ENCODE measurements at regions not wholly inside any gene's neighbourhood (a gene's known extent, or its start where the extent isn't known, plus 50 kb on each side); places are given as distances from the start of the nearest gene placed in this dataset.
"Not testable (repeated sequence)": the region's sequence is repeated elsewhere in the genome, so short reads cannot be mapped to it uniquely, and the experiment has no call there.

GRCh38 chr12:13337791-13338190, 141.3 kb downstream of the EMP1 start:
- DNase-seq: no peak

- DNase-seq: no peak
These were observed 139.7 kb downstream of the EMP1 start for GRCh38 chr12:13336216-13336615.

GRCh38 chr12:13328535-13328934, 132.0 kb downstream of the EMP1 start:
- DNase-seq: no peak

GRCh38 chr12:13326076-13326475, 129.6 kb downstream of the EMP1 start:
- peak; percentile 70 for DNase-seq

GRCh38 chr12:13325037-13325436, 128.5 kb downstream of the EMP1 start:
- not testable (repeated sequence) for DNase-seq

DNA sequence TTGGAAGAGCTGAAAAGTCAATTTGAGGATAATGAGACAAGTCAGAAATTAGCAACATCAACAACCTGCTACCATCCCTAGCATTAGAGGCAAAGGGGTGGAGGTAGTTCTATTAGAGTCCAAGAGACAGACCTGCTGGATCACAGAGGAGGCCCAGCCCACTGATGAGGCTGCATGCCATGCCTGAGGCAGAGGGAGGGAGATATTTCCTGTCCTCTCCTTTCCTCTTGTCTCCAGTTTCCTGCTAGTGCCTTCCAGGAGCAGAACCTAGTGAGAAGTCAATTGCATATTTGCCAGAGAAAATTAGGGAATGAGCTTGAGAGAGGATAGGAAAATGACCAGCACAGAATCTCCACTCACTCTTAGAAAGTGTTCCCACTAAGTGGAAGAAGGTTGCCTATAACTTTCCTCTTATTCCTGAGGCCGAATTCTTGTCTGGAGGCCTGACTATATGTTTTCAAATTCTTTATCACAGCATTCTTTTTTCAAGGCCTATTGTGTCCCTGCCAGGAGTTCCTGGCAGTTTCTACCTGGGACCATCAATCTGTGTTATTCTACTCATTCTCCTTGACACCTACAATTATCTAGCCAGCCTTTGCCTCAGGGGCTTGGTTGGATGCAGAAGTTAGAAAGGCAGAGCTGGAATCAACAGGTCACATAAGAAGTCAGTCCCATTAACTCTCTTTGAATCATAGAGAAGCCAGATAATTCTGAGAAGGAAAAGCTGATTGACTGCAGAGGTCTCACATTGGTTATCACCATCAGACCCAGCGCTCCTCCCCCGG, 121.9 kb downstream of the EMP1 start:
- no peak for DNase-seq

DNA sequence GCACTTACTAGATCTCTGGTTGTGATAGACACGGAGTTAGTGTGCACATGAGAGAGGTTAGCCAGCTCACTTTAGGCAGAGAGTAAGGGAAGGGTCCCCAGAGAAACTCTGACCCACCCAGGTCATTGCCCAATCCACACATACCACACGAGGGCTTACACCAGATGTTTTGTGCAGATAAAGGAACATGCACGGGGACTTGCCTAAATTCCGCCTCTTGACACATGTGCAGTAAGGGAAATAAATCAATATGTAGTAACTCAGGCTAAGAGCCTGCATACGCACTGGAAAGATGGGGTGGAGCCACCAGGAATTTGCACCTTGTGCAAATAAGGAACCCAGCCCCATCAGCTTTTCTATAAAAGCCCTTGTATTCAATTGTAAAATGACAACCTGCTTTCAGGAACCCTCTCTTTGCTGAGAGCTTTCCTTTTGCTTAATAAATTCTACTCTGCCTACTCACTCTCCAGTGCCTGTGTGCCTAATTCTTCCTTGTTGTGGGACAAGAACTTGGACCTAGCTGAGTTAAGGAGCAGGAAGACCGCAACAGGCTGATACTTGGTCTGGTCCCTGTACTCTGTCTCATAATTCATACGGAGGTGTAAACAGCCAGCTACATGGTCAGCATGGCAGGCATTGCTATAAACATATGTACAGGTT, 120.2 kb downstream of the EMP1 start:
- DNase-seq: no peak

DNA sequence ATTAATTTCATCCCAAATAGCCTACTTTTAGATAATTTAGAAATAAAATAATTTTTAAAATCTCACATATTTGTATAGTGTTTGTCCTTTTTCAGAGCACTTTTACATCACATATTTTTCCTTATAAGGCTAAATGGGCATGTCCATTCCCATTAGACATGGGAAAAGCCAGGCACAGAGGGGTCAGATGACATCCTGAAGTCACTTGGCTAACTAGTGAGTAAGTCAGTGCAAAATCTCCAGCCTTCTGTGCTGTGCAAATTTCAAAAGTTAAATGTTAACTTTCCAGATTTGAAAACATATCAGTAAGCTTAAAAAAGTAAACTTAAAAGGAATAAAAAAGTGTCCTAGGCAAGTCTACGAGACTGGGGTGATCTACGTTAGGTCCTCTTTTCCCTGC, 117.4 kb downstream of the EMP1 start:
- DNase-seq: no peak

DNA sequence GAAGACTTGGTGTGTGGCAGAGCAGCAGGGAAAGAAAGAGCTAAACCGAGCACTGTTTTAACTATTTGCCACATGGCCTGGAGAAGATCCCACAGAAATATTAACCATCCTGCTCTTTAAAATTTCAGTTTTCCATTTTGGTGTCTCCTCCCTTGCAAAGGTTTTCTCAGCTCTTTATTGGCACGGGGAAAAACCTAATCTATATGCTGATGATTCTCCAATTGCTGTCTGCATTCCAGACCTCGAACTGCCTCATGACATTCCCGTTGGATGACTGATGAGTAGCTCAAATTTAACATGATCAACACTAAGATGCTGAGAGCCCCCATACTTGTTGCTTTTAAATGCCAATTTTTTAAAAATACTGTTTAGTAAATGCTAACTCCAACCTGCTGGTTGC, 115.0 kb downstream of the EMP1 start:
- no peak for DNase-seq

DNA sequence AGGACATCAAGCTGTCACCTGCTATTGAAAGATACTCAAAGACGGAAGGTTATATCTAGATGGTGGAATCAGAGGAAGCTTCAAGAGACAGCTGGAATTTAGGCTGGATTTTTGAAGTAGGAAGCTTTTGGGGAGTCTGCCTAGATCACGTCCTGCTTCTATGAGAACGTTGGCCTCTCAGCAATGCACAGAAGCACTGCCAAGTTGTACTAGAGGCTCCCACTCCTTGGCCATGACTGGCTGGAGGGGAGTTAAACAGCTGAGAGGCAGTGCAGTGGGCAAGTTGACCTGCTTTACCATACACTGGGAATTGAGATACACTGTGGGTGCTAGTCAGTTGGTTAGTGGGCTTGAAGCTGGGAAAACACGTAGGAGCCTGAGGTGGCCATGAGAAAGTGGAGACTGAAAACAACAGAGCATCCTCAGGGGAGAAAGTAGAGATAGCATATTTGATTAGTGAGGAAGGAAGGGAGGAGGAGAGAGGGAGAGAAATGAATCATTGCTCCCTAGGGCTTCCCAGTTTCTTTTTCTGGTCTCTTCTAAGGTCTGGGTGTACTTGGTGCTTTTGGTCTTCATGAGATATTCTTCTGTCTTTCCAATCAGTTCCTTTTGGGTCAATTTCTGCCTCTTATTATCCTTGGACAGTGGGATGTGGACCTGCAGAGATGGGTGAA, 110.8 kb downstream of the EMP1 start:
- DNase-seq: no peak

GRCh38 chr12:13304924-13305323, 108.4 kb downstream of the EMP1 start:
- DNase-seq: no peak

DNA sequence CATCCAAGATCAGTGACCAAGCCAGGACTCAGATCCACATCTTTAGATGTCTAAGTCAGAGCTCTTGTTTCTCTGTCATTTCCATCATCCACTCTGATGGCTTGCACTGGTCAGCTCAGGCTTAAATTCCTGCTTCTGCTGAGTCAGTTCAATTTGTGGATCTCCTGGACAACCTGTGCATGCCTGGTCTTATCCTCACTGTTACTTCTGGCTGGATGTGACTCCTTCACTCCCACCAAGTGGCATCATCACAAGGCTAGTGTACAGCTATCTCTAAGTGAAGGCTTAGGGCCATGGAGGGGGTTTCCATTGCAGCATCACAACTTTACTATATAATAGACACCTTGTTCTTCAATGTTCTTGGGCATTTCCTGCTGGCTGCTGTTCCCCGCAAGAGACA, 102.9 kb downstream of the EMP1 start:
- no peak for DNase-seq

GRCh38 chr12:13293096-13293495, 96.6 kb downstream of the EMP1 start:
- DNase-seq: no peak

GRCh38 chr12:13289653-13290289, 93.2 kb downstream of the EMP1 start:
- DNase-seq: no peak

DNA sequence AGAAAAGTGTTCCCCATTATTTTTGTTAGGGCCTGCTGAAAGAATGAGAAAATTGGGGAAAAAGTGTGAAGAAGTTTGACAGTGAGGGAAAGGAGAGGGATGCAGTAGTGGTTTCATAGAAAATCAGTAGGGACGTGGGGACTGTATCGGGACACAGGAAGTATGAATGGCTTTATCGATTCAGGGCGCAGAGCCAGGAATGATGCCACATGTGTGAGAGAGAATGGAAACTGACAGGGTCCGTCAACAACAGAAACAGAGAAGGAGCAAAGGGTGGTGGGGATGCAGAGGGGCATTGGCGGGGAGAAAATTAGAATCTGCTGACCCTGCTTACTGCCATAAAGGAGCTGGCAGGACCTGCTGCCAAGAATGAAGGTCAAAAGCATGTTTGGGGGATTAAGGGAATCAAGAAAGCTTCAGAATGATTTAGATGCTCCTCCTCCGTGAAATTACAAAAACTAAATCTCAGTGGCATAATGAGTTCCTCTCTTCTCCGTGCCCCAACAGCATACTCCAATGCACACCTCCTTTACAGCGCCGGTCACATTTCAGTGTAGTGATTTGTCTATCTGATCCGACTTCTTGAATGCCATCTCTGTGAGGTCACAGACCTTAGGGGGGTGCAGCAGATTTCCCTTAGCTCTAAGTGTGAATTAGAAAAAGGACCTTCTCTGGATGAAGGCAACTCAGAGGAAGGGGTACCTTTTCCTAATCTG, 92.6 kb downstream of the EMP1 start:
- peak; percentile 22 for DNase-seq

GRCh38 chr12:13288501-13288900, 92.0 kb downstream of the EMP1 start:
- DNase-seq: no peak

GRCh38 chr12:13283867-13284266, 87.3 kb downstream of the EMP1 start:
- no peak for DNase-seq

DNA sequence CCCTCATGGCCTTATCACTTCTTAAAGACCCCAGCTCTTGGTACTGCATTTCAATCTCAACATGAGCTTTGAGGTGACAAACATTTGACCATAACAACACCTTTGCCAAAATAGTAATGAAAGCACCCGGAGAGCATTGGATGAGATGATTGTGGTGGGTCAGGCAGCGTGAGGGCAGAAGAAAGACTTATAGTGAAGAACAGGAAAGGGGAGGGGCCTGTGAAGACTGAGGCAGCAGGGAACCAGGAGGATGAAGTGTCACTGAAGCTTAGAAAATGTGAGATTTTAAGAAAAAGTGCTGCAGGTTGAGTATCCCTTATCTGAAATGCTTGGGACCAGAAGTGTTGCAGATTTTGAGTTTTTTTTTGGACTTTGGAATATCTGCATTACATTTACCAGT, 86.3 kb downstream of the EMP1 start:
- no peak for DNase-seq

DNA sequence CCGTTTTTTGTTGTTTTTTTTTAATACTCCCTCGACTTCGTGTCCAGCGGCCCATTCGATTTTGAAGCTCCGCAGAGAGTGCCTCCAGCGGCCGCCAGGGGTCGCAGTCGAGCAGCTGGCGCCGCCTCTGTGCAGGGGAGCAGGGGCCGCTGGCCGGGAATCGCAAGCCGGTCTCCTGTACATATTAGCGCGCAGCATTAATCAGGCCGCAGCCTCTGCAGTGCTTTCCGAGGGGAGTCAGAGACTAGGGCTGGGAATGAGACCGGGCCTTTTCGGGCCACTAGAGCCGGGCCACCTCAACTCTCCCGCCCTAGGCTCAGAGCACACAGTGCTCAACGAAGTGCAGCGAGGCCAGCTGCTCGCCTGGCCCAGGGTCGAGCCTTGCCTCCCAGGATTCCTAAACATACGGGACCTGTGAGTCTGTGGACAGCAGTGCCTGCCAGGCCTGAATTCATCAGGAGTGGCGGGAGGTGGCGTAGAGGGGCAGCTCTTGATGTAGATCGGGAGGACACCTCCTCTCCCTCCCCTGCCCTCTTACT, 81.8 kb downstream of the EMP1 start:
- peak; percentile 64 for DNase-seq

DNA sequence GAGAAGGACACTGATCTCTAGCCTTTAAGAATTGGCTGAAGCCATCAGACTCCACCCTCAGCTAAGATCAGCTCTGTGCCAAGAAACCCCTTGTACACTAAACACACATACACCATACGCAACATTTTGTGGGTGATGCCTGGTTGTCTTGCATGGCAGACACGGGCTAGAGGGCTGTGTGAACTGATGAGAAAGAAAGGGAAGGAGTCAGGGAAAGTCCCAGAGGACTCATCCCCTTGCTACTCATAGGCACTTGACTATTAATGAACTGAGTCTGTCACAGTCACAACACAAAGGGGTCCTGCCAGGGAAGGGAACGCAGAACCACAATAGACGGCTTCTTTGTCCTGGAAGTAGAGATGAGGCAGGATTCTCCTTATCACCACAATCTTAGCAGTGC, 80.8 kb downstream of the EMP1 start:
- no peak for DNase-seq

DNA sequence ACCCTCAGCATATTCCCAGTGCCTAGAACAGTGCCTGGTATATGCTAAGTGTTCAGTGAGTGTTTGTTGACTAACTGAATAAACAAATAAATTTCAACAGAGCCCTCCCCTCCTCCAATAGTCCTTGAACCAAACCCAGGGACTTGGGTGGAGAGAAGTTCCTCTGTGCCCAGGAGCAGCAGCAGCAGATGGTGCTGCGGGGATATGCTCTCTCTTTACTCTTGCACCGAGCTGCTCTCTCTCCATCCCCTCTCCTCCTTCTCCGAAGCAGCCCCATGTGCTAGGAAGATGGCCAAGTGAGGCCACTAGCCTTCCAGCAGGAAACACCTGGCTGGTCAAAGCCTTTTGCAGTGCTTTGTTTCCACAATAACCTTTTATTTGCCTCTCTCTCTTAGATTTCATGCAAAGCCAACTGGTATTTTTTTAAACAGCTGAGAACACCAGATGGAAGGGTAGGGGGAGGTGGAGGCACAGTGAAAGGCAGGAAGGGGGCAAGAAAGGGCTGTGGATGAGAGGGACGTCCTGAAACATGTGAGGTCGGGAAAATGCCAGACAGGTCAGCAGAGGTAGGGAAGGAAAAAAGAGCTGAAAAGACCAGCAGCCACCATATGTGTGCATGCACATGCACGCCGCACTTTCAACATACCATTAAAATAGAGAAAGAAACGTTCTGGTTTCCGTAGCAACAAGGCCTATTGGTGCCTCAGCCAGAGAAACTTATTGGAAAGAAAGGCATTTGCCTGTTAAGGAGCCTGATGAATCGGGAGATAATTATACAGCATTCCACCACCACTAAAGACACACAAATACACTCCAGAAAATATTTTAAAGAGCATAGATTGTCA, 78.9 kb downstream of the EMP1 start:
- no peak for DNase-seq

DNA sequence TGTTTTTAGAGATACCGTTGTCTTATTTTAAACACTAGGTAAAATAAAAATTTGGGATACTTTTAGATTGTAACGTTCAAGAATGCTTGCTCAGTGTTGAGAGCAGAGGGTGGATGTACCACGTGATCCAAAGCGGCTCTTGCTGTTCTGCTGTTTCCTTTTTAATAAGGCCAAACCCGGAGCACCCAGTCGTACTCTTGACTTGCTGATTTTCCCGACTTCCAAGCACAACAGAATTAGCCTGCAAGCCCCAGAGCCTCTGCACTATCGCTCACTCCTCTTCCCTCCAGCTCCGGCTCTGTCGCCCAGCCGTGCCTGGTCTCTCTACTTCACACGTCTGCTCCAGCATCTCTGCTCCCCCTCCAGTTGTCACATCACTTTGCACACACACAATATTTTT, 77.3 kb downstream of the EMP1 start:
- DNase-seq: peak; percentile 9
